ENCODE measurements at regions not wholly inside any gene's neighbourhood (a gene's known extent, or its start where the extent isn't known, plus 50 kb on each side); places are given as distances from the start of the nearest gene placed in this dataset.

GRCh38 chr2:22756276-22757043 lies 628.5 kb upstream of the KLHL29 start:
- no peak for DNase-seq (ENCODE audit: extremely low read depth, low read depth)
- TF ChIP-seq CTCF (IDR thresholded peaks at IDR 0.05; ENCODE audit: low read depth, low read length) = no peak

- DNase-seq (ENCODE audit: extremely low read depth, low read depth) = no peak
- no peak for TF ChIP-seq CTCF (IDR thresholded peaks at IDR 0.05; ENCODE audit: low read depth, low read length)
Observed at GRCh38 chr2:22769497-22769896, 615.5 kb upstream of the KLHL29 start.

GRCh38 chr2:22784566-22784965 lies 600.4 kb upstream of the KLHL29 start:
- TF ChIP-seq CTCF (IDR thresholded peaks at IDR 0.05; ENCODE audit: low read depth, low read length) = no peak
- no peak for DNase-seq (ENCODE audit: extremely low read depth, low read depth)

GRCh38 chr2:22786817-22787216 lies 598.2 kb upstream of the KLHL29 start:
- DNase-seq (ENCODE audit: extremely low read depth, low read depth) = no peak
- no peak for TF ChIP-seq CTCF (IDR thresholded peaks at IDR 0.05; ENCODE audit: low read depth, low read length)

GRCh38 chr2:22787745-22788144 lies 597.2 kb upstream of the KLHL29 start:
- no peak for TF ChIP-seq CTCF (IDR thresholded peaks at IDR 0.05; ENCODE audit: low read depth, low read length)
- no peak for DNase-seq (ENCODE audit: extremely low read depth, low read depth)

- no peak for TF ChIP-seq CTCF (IDR thresholded peaks at IDR 0.05; ENCODE audit: low read depth, low read length)
- DNase-seq (ENCODE audit: extremely low read depth, low read depth) = no peak
Observed at GRCh38 chr2:22788749-22789327, 596.1 kb upstream of the KLHL29 start.

- TF ChIP-seq CTCF (IDR thresholded peaks at IDR 0.05; ENCODE audit: low read depth, low read length) = no peak
- no peak for DNase-seq (ENCODE audit: extremely low read depth, low read depth)
Observed at GRCh38 chr2:22795287-22795866, 589.6 kb upstream of the KLHL29 start.
